ENCODE measurements at regions not wholly inside any gene's neighbourhood (a gene's known extent, or its start where the extent isn't known, plus 50 kb on each side); places are given as distances from the start of the nearest gene placed in this dataset.

DNA sequence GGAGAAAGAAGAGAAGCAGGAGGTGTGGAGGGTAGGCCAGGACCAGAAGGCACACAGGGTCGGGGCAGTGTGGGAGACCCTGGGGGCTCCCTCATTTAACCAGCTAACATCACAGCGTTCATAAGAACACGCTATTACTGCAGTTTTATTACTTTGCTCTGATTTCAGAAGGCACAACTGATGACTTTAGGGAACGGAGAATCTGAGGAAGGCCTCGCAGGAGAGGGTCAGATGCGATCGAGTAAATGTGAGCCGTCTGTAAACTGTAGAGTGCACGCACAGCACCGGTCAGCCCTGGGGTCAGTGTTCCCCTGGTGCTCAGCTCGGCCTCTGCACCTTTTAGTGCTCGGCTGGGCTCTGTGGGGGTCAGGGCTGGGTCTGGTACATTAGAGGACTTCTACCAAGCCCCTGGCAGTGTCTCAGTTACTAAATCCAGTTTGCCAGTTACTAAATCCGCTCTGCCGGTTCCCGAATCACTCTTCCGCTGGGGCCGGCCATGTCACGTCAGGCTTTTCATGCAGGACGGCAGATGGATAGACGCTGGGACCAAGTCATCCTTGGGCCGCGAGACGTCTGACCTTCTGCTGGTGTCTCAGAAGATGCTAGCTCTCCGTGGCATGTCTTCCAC, 325.9 kb downstream of the SEC14L1 start:
- TF ChIP-seq, protein P1, sequence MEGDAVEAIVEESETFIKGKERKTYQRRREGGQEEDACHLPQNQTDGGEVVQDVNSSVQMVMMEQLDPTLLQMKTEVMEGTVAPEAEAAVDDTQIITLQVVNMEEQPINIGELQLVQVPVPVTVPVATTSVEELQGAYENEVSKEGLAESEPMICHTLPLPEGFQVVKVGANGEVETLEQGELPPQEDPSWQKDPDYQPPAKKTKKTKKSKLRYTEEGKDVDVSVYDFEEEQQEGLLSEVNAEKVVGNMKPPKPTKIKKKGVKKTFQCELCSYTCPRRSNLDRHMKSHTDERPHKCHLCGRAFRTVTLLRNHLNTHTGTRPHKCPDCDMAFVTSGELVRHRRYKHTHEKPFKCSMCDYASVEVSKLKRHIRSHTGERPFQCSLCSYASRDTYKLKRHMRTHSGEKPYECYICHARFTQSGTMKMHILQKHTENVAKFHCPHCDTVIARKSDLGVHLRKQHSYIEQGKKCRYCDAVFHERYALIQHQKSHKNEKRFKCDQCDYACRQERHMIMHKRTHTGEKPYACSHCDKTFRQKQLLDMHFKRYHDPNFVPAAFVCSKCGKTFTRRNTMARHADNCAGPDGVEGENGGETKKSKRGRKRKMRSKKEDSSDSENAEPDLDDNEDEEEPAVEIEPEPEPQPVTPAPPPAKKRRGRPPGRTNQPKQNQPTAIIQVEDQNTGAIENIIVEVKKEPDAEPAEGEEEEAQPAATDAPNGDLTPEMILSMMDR (IDR thresholded peaks at IDR 0.05) = no peak
- TF ChIP-seq POLR2AphosphoS5 (IDR thresholded peaks at IDR 0.05; ENCODE audit: insufficient read depth in 1 of 2, low read depth in 1 of 2) = no peak

All from vagina (tissue), 2 donors.